ENCODE measurements at regions not wholly inside any gene's neighbourhood (a gene's known extent, or its start where the extent isn't known, plus 50 kb on each side); places are given as distances from the start of the nearest gene placed in this dataset.

- DNase-seq (ENCODE audit: low spot score), result peak; percentile 46
Measured at GRCh38 chr3:127135241-127136023, 57.5 kb upstream of the PRR23E start.

GRCh38 chr3:127136024-127136600, 56.8 kb upstream of the PRR23E start:
- DNase-seq (ENCODE audit: low spot score), result no peak

GRCh38 chr3:127136706-127137105, 56.2 kb upstream of the PRR23E start:
- no peak for DNase-seq (ENCODE audit: low spot score)

DNA sequence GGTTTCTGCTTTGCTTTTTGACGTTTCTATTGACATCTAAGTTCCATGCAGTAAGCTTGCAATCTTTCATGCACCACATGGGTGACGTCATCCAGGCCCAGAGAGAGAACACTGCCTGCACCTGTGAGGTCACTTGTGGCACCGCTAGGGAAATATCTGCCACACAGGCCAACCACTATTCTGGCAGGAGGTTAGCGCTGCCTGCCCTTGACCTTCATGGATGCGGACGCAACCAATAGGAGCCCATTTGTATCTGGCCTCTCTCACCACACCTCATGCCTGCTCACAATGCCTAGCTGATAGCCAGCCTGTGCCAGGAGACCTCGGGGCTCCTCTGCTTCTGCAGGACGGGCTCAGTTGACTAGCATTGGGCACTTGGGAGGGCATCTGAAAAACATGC, 55.8 kb upstream of the PRR23E start:
- no peak for DNase-seq (ENCODE audit: low spot score)

DNA sequence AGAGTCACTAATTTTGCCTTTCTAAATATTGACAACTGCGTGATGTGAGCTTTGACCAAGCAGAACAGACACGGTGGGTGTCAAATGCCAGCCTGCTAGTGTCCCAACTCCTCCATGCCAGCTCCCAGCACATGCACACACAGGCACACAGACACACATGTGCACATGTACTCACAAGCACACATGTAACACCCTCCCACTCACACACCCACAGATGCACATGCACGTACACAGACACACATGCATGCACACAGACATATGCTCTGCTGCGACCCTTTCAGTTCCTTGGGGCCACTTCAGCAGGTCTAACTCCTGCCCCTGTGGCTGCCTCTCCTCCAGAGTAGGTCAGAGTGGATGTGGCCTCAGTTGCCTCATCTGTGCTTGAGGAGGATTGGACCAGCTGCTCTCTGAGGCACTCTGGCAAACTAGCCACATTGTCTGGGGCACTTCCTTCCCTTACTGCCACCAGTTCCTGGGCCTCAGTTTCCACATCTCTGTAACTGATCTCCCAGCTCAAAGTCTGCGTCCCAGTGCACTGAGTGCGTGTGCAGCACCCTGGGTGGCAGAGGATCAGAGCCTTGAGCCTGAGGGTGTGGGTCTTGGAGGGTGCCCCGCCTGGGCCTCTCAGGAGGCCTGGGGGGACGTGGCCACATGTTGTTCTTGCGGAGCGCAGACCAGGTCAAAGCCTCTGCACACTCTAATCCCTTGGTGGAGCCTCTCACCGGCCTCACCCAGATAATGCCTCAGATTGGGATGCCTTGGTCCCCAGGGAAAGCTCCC, 55.0 kb upstream of the PRR23E start:
- no peak for DNase-seq (ENCODE audit: low spot score)

DNA sequence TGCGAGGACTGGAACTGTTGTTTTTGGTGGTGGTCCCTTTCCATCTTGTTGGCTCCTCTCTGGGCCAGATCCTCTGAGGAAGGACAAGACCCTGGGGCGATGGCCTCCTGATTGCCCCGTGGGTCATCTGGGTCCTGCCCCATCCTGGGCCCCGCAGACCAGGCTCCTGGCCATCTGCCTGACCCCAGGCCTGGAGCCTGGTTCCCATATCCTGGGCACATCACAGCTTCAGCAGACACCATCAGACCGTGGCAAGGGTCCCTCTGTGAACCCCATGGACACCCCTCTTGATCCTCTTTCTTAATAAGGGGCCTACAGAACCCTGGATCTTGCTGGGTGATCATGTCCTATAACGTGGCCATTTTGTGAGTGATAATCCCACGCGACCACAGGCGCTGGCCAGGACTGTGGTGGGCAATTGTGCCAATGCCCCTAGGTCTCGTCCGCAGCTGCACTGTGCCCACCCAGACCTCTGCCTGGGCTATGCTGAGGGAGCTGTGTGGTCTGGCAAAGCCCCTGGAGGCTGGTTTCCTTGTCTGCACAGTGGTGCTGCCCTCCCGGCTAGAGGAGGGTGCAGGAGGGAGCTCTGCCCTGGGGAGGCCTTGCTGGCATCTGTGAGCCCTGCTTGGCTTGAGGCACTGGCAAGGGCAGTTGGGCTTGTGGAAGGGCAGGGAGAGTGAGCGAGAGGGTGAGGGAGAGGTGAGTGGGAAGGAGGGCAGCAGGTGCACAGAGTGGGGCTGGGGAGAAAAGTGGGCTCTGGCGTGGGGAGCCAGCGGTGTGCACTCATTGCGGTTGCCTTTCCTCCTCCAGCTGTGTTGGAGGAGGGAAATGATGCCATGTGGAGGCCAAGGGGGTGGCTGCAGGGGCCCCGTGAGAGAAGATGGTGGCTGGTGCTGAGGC, 53.1 kb upstream of the PRR23E start:
- no peak for DNase-seq (ENCODE audit: low spot score)

DNA sequence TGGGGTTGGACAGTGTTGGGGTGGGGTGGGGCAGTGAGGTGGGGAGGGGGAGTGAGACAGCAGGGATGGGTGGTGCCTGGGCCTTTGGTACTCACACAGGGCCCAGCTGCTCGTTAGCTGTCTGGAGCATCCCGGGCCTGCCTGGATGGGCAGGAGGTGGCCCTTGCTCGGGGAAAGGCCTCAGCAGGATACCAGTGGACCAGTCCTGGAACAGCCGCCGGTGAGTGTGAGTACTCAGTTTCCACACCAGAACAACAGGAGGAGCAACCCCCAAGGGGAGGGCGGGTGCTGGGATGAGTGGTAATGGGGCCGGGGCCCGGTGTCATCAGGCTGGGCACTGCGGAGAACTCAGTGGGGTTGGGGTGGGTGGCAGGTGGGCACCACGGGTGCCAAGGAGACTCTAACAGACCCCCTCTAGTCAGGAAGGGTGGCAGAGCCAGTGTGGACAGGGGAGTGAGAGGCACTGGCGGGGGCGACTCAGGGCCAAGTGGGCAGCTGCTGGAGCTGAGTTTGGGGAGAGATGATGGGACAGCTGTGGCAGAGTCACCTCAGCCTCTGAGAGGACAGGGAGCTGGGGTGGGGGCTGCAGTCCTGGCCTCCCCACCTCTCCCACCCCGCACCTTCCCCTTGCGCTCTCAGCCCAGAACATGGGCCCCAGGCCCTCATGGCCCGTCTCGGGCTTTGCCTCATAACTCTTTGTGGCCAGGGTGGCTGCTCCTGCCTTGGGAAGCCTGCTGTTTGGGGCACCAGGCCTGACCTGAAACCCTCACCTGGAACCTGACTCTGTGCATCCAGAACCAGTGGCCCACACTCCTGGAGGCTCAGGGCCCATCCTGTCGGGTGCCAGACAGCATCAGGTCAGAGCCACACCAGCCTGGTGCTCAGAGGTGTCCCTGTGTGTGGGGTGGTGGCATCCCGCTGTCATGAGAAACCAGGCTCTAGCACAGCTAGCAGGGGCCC, 52.1 kb upstream of the PRR23E start:
- DNase-seq (ENCODE audit: low spot score), result no peak

- DNase-seq (ENCODE audit: low spot score), result no peak
Measured at GRCh38 chr3:127141921-127142730, 50.8 kb upstream of the PRR23E start.

Data from iPS-NIHi11 (cell line).